OCI-LY1 (cell line): ENCODE measurements at regions not wholly inside any gene's neighbourhood (a gene's known extent, or its start where the extent isn't known, plus 50 kb on each side); places are given as distances from the start of the nearest gene placed in this dataset.

Experiments
- H2AFZ ChIP-seq: fragments of 200-600 bp; sonication (generic), shearing (Covaris generic); 2 replicates; pipeline ENCODE4 v1.6.0; 2014; ENCODE audit warnings: antibody characterized with exemption, mild to moderate bottlenecking, low read length
- H3F3A ChIP-seq: fragments of 200-600 bp; sonication (generic), shearing (Covaris generic); 2 replicates; pipeline ENCODE4 v1.6.0; 2014; ENCODE audit warnings: mild to moderate bottlenecking, antibody characterized with exemption, low read length, moderate library complexity; ENCODE audit not compliant: insufficient read depth
- H3K27ac ChIP-seq: fragments of 200-600 bp; sonication (generic); 2 replicates; pipeline ENCODE4 v1.5.1; 2014; ENCODE audit warnings: low read length, mixed run types, mild to moderate bottlenecking, low read depth; ENCODE audit not compliant: poor library complexity, severe bottlenecking
- H3K27me3 ChIP-seq: fragments of 200-600 bp; sonication (generic); 2 replicates; pipeline ENCODE4 v1.6.0; 2014; ENCODE audit warnings: antibody characterized with exemption, mild to moderate bottlenecking, low read length, moderate library complexity; ENCODE audit not compliant: insufficient read depth
- H3K36me3 ChIP-seq: fragments of 200-600 bp; sonication (generic); 2 replicates; pipeline ENCODE4 v1.6.1; 2014; ENCODE audit warnings: mild to moderate bottlenecking, antibody characterized with exemption, low read length, moderate library complexity, mixed read lengths; ENCODE audit not compliant: insufficient read depth
- H3K4me1 ChIP-seq: fragments of 200-600 bp; sonication (generic); 2 replicates; pipeline ENCODE4 v1.5.1; 2014; ENCODE audit warnings: mild to moderate bottlenecking, low read length, moderate library complexity; ENCODE audit not compliant: insufficient read depth, severe bottlenecking
- H3K4me2 ChIP-seq: fragments of 200-600 bp; sonication (generic), shearing (Covaris generic); 2 replicates; pipeline ENCODE4 v1.6.1; 2014; ENCODE audit warnings: low read length
- H3K4me3 ChIP-seq: fragments of 200-600 bp; sonication (generic); 2 replicates; pipeline ENCODE4 v1.5.1; 2014; ENCODE audit warnings: low read length, low read depth, mild to moderate bottlenecking, mixed read lengths; ENCODE audit not compliant: poor library complexity, severe bottlenecking
- H3K79me2 ChIP-seq: fragments of 200-600 bp; shearing (Covaris generic); 2 replicates; pipeline ENCODE4 v1.6.1; 2016; ENCODE audit warnings: mixed run types, low read length, mixed read lengths; ENCODE audit not compliant: insufficient read depth
- H3K9ac ChIP-seq: fragments of 200-600 bp; sonication (generic), shearing (Covaris generic); 2 replicates; pipeline ENCODE4 v1.6.1; 2014; ENCODE audit warnings: mild to moderate bottlenecking, low read length, mixed read lengths
- H3K9me2 ChIP-seq: fragments of 200-600 bp; sonication (generic), shearing (Covaris generic); 2 replicates; pipeline ENCODE4 v1.6.1; 2014; ENCODE audit warnings: low read depth, mild to moderate bottlenecking, low read length, mixed read lengths
- H3K9me3 ChIP-seq: fragments of 200-600 bp; shearing (Covaris generic); 2 replicates; pipeline ENCODE4 v1.6.1; 2014; ENCODE audit warnings: low read length, mixed read lengths
- H4K20me1 ChIP-seq: fragments of 200-600 bp; sonication (generic), shearing (Covaris generic); 2 replicates; pipeline ENCODE4 v1.6.0; 2016; ENCODE audit warnings: mild to moderate bottlenecking, low read length; ENCODE audit not compliant: insufficient read depth
- EZH2 ChIP-seq: fragments of 200-600 bp; sonication (generic), shearing (Covaris generic); IDR thresholded peaks from 2 replicates; pipeline ENCODE4 v1.8.0; 2017; ENCODE audit warnings: borderline replicate concordance, mixed run types, mild to moderate bottlenecking, antibody characterized with exemption, low read length, moderate library complexity, mixed read lengths
- TF ChIP-seq, protein P1 (sequence below): fragments of 200-600 bp; sonication (generic), shearing (Covaris generic); IDR thresholded peaks from 2 replicates; pipeline ENCODE4 v1.5.1; 2017; ENCODE audit warnings: mild to moderate bottlenecking, antibody characterized with exemption, low read length, moderate library complexity, mixed read lengths

GRCh38 chr16:60001523-60001922, 1267.4 kb upstream of the GOT2 start:
- Histone ChIP-seq H3K9me2 (no peaks in the 10 kb centered on the region), H3K4me3 (no peak overlapping the region), H3F3A (no peaks in the 10 kb centered on the region), H3K4me1 (no peaks in the 10 kb centered on the region), H3K4me2 (no peak overlapping the region), H3K27me3 (no peaks in the 10 kb centered on the region), H3K27ac (no peak overlapping the region), H2AFZ (no peak overlapping the region), H3K9me3 (no peaks in the 10 kb centered on the region), H3K9ac (no peak overlapping the region), H3K79me2 (no peaks in the 10 kb centered on the region), H4K20me1 (no peaks in the 10 kb centered on the region), H3K36me3 (no peaks in the 10 kb centered on the region)
- TF ChIP-seq, protein P1, sequence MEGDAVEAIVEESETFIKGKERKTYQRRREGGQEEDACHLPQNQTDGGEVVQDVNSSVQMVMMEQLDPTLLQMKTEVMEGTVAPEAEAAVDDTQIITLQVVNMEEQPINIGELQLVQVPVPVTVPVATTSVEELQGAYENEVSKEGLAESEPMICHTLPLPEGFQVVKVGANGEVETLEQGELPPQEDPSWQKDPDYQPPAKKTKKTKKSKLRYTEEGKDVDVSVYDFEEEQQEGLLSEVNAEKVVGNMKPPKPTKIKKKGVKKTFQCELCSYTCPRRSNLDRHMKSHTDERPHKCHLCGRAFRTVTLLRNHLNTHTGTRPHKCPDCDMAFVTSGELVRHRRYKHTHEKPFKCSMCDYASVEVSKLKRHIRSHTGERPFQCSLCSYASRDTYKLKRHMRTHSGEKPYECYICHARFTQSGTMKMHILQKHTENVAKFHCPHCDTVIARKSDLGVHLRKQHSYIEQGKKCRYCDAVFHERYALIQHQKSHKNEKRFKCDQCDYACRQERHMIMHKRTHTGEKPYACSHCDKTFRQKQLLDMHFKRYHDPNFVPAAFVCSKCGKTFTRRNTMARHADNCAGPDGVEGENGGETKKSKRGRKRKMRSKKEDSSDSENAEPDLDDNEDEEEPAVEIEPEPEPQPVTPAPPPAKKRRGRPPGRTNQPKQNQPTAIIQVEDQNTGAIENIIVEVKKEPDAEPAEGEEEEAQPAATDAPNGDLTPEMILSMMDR, result no peak
- TF ChIP-seq EZH2, result no peak

- Histone ChIP-seq H3F3A (no peaks in the 10 kb centered on the region), H3K9me2 (no peaks in the 10 kb centered on the region), H3K4me1 (no peaks in the 10 kb centered on the region), H3K27ac (no peak overlapping the region), H3K27me3 (no peaks in the 10 kb centered on the region), H3K79me2 (no peaks in the 10 kb centered on the region), H3K36me3 (no peaks in the 10 kb centered on the region), H2AFZ (no peak overlapping the region), H4K20me1 (no peaks in the 10 kb centered on the region), H3K4me2 (no peak overlapping the region), H3K9ac (no peak overlapping the region), H3K4me3 (no peak overlapping the region), H3K9me3 (no peaks in the 10 kb centered on the region)
- TF ChIP-seq, protein P1, result no peak
- TF ChIP-seq EZH2, result no peak
These were observed 1263.6 kb upstream of the GOT2 start for GRCh38 chr16:59997706-59998105.

DNA sequence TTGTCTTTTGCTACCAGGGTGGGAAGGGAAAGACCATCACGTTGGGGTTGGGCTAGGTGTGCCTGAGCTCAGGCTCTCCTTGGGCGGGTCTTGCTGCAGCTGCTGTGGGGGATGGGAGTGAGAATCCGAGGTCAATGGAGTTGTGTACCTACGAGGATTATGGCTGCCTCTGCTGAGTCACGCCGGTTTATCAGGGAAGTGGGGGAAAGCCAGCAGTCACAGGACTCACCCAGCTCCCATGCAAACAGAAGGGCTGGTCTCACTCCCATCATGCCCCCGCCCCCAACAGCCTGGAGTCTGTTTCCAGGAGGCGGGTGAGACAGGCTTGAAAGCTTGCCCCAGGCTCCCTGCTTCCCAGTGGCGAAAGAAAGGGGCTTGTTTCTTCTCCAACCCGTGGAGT, 1259.0 kb upstream of the GOT2 start:
- Histone ChIP-seq H3K4me2 (no peak overlapping the region), H3F3A (no peaks in the 10 kb centered on the region), H3K9me3 (no peaks in the 10 kb centered on the region), H4K20me1 (no peaks in the 10 kb centered on the region), H2AFZ (no peak overlapping the region), H3K36me3 (no peaks in the 10 kb centered on the region), H3K27ac (no peak overlapping the region), H3K9ac (no peak overlapping the region), H3K27me3 (no peaks in the 10 kb centered on the region), H3K79me2 (no peaks in the 10 kb centered on the region), H3K4me1 (no peaks in the 10 kb centered on the region), H3K4me3 (no peak overlapping the region), H3K9me2 (no peaks in the 10 kb centered on the region)
- TF ChIP-seq, protein P1, result no peak
- no peak for TF ChIP-seq EZH2
